ENCODE measurements at regions not wholly inside any gene's neighbourhood (a gene's known extent, or its start where the extent isn't known, plus 50 kb on each side); places are given as distances from the start of the nearest gene placed in this dataset.

DNA sequence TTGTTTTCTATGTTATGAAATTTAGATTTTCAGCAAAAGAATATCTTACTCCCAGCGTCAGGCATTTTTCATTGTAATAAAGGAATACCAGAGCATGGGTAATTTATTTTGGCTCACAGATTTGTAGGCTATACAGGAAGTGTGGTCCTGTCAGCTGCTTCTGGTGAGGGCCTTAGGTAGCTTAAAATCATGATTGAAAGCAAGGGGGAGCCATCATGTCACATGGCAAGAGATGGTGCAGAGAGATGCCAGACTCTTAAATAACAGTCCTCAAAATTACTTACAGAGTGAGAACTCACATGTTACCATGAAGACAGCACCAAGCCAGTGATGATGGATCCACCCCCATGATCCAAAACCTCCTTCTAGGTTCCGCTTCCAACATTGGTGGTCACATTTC is 825.0 kb upstream of the CHORDC1 start:
- no peaks in the 10 kb centered on the region for H3K36me3 Mint-ChIP-seq
- no peak overlapping the region for H3K4me2 ChIP-seq (replicated peaks; ENCODE audit: extremely low read depth, low read length, poor library complexity, severe bottlenecking)
- TF ChIP-seq, protein P1, sequence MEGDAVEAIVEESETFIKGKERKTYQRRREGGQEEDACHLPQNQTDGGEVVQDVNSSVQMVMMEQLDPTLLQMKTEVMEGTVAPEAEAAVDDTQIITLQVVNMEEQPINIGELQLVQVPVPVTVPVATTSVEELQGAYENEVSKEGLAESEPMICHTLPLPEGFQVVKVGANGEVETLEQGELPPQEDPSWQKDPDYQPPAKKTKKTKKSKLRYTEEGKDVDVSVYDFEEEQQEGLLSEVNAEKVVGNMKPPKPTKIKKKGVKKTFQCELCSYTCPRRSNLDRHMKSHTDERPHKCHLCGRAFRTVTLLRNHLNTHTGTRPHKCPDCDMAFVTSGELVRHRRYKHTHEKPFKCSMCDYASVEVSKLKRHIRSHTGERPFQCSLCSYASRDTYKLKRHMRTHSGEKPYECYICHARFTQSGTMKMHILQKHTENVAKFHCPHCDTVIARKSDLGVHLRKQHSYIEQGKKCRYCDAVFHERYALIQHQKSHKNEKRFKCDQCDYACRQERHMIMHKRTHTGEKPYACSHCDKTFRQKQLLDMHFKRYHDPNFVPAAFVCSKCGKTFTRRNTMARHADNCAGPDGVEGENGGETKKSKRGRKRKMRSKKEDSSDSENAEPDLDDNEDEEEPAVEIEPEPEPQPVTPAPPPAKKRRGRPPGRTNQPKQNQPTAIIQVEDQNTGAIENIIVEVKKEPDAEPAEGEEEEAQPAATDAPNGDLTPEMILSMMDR (IDR thresholded peaks at IDR 0.05): no peak
- H3K36me3 ChIP-seq (replicated peaks in 1 of 2; ENCODE audit: control insufficient read depth in 1 of 2, insufficient read depth in 2 of 2, low read length in 2 of 2): no peaks in the 10 kb centered on the region
- no peaks in the 10 kb centered on the region for H4K20me1 ChIP-seq (ENCODE audit: insufficient read depth, low read length)
- no peaks in the 10 kb centered on the region for H3K4me1 ChIP-seq (ENCODE audit: control insufficient read depth in 1 of 2, insufficient read depth in 2 of 2, low read length in 2 of 2)
- peaks cover 0 to 3% (median 0%) of the 10 kb centered on the region in 7 donors for H3K9me3 Mint-ChIP-seq
- no peak overlapping the region for H3K9ac ChIP-seq (ENCODE audit: insufficient read depth, low read length, poor library complexity, severe bottlenecking)
- H3K27ac ChIP-seq (ENCODE audit: low read depth in 1 of 2, low read length in 2 of 2): no peak overlapping the region
- peaks cover 0 to 4% of the 10 kb centered on the region in 2 donors for H3K9me3 ChIP-seq (replicated peaks in 1 of 2; ENCODE audit: control insufficient read depth in 1 of 2, insufficient read depth in 1 of 2, low read length in 2 of 2)
- WGBS (ENCODE audit: insufficient coverage): no CpG with 5 or more reads among the region's 2 CpGs
- H3K79me2 ChIP-seq (ENCODE audit: insufficient read depth, low read length): no peaks in the 10 kb centered on the region
- no peaks in the 10 kb centered on the region for H3K4me1 Mint-ChIP-seq
- intact Hi-C loops (cut with micrococcal nuclease): no loop called here
- no peak overlapping the region for H2AFZ ChIP-seq (ENCODE audit: insufficient read depth, low read depth, low read length, poor library complexity, severe bottlenecking)
- H3K27ac Mint-ChIP-seq: no peak overlapping the region
- H3K4me3 Mint-ChIP-seq: no peak overlapping the region
- no peaks in the 10 kb centered on the region for H3K27me3 Mint-ChIP-seq (ENCODE audit: low read depth in 3 of 3)
- no peak overlapping the region for H3K4me3 ChIP-seq (replicated peaks in 1 of 3; ENCODE audit: low read depth in 2 of 3, low read length in 3 of 3)
- no peaks in the 10 kb centered on the region for H3K27me3 ChIP-seq (ENCODE audit: control insufficient read depth in 2 of 2, insufficient read depth in 2 of 2, low read length in 2 of 2)
- no peak for DNase-seq

DNA sequence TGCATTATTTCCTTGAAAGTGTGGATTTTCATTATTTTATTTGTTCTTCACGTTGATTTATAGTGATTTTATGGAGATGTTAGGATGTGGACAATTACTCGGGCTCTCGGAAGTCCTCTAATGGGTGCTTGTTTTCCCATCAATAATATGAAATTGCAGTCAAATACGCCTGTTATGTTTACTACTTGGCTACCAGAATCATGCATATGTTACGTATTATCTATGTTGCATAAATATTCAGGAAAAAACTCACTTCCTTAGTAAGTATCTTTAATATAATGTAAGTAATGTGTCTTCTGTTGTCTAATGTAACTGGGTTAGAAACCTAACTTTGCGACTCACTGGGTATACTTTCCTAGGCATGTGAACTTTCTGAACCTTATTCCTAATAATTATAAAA is 823.4 kb upstream of the CHORDC1 start:
- Mint-ChIP-seq H3K4me1 (no peaks in the 10 kb centered on the region), H3K27me3 (ENCODE audit: low read depth in 3 of 3) (no peaks in the 10 kb centered on the region), H3K4me3 (no peak overlapping the region), H3K9me3 (peaks cover 0 to 6% (median 0%) of the 10 kb centered on the region in 7 donors), H3K36me3 (no peaks in the 10 kb centered on the region), H3K27ac (no peak overlapping the region)
- no peaks in the 10 kb centered on the region for H3K4me1 ChIP-seq (ENCODE audit: control insufficient read depth in 1 of 2, insufficient read depth in 2 of 2, low read length in 2 of 2)
- no peaks in the 10 kb centered on the region for H3K79me2 ChIP-seq (ENCODE audit: insufficient read depth, low read length)
- TF ChIP-seq, protein P1 (IDR thresholded peaks at IDR 0.05): no peak
- no peak overlapping the region for H3K9ac ChIP-seq (ENCODE audit: insufficient read depth, low read length, poor library complexity, severe bottlenecking)
- H3K27ac ChIP-seq (ENCODE audit: low read depth in 1 of 2, low read length in 2 of 2): no peak overlapping the region
- no peaks in the 10 kb centered on the region for H3K36me3 ChIP-seq (replicated peaks in 1 of 2; ENCODE audit: control insufficient read depth in 1 of 2, insufficient read depth in 2 of 2, low read length in 2 of 2)
- WGBS (ENCODE audit: insufficient coverage): no CpG with 5 or more reads among the region's 6 CpGs
- H3K9me3 ChIP-seq (replicated peaks in 1 of 2; ENCODE audit: control insufficient read depth in 1 of 2, insufficient read depth in 1 of 2, low read length in 2 of 2): peaks cover 0 to 4% of the 10 kb centered on the region in 2 donors
- no peak overlapping the region for H2AFZ ChIP-seq (ENCODE audit: insufficient read depth, low read depth, low read length, poor library complexity, severe bottlenecking)
- H3K27me3 ChIP-seq (ENCODE audit: control insufficient read depth in 2 of 2, insufficient read depth in 2 of 2, low read length in 2 of 2): no peaks in the 10 kb centered on the region
- H4K20me1 ChIP-seq (ENCODE audit: insufficient read depth, low read length): no peaks in the 10 kb centered on the region
- no peak overlapping the region for H3K4me2 ChIP-seq (replicated peaks; ENCODE audit: extremely low read depth, low read length, poor library complexity, severe bottlenecking)
- H3K4me3 ChIP-seq (replicated peaks in 1 of 3; ENCODE audit: low read depth in 2 of 3, low read length in 3 of 3): no peak overlapping the region
- no peak for DNase-seq
- intact Hi-C loops (cut with micrococcal nuclease): no loop called here

Measured in CD14-positive monocyte (primary cell).